ENCODE measurements at regions not wholly inside any gene's neighbourhood (a gene's known extent, or its start where the extent isn't known, plus 50 kb on each side); places are given as distances from the start of the nearest gene placed in this dataset.

- H2AFZ ChIP-seq (ENCODE audit: low read length), result no peak overlapping the region
- POLR2A ChIA-PET, result no interaction called here
- no peak for DNase-seq (ENCODE audit: low spot score)
- 37% methylated on average over 7 of the region's 7 CpGs for WGBS (ENCODE audit: low lambda C conversion rate)
- intact Hi-C loops (cut with micrococcal nuclease; ENCODE audit: unreplicated experiment), result no loop called here
- CTCF ChIA-PET (ENCODE audit: low intra/inter-chr PET ratio, low total read pairs), result interaction anchor here (0.8 kb wide), 1 partner anchor 100 kb away, joined by 3 read pairs; no protein-coding TSS in a partner anchor
- peaks cover 20% of the 10 kb centered on the region for H3K9me3 ChIP-seq (ENCODE audit: low read length)
- BruUV-seq (replicated peaks), result no TSS peak
- peaks cover 23% of the 10 kb centered on the region; the same call in 1 of the 2 replicates for H3K4me1 ChIP-seq (ENCODE audit: insufficient read depth, low read length)
- H3K4me2 ChIP-seq (ENCODE audit: low read depth, low read length), result no peak overlapping the region; the same call in 1 of the 2 replicates
- H3K9ac ChIP-seq (ENCODE audit: insufficient read depth, low read depth, low read length), result no peak overlapping the region
- FAIRE-seq, result peak; percentile 26
- H3K36me3 ChIP-seq (replicated peaks in 1 of 2; ENCODE audit: control insufficient read depth in 1 of 2, insufficient read depth in 2 of 2, low read length in 2 of 2), result no peaks in the 10 kb centered on the region
- H3K27me3 ChIP-seq (ENCODE audit: control insufficient read depth in 1 of 2, insufficient read depth in 2 of 2, low read length in 2 of 2), result no peaks in the 10 kb centered on the region; a peak in 1 of 5 replicates
- H3K79me2 ChIP-seq (ENCODE audit: insufficient read depth, low read length), result no peaks in the 10 kb centered on the region
- peak; percentile 93; the same call in 1 of the 2 replicates for TF ChIP-seq ZNF484 (CRISPR knock-in tag; IDR thresholded peaks at IDR 0.05; ENCODE audit: borderline replicate concordance, low read depth)
- TF ChIP-seq CTCF (CRISPR knock-in tag; IDR thresholded peaks at IDR 0.05), result peak; percentile 30; the same call in 1 of the 2 replicates
- TF ChIP-seq STAG1 (CRISPR knock-in tag; IDR thresholded peaks at IDR 0.05), result peak; percentile 39
- no peak for TF ChIP-seq DR1 (CRISPR knock-in tag; IDR thresholded peaks at IDR 0.05)
- no peaks in the 10 kb centered on the region for H4K20me1 ChIP-seq (ENCODE audit: insufficient read depth, low read length)
- peak; percentile 56; the same call in 2 of the 3 replicates for ATAC-seq
- in situ Hi-C loops (cut with HindIII; ENCODE audit: extremely low pct_ligation_motif_present, low pct_unique_long_range_greater_than_20kb), result no loop called here
- H3K27ac ChIP-seq (ENCODE audit: extremely low read length, insufficient read depth, low read length), result no peak overlapping the region
- H3K4me3 ChIP-seq (replicated peaks in 1 of 3; ENCODE audit: insufficient read depth in 1 of 3, low read depth in 2 of 3, low read length in 3 of 3), result no peak overlapping the region
These were observed 54.8 kb upstream of the NDUFV2 start for GRCh38 chr18:9047715-9048114.

GRCh38 chr18:9048236-9048635 is 54.3 kb upstream of the NDUFV2 start:
- Histone ChIP-seq H3K27me3 (ENCODE audit: control insufficient read depth in 1 of 2, insufficient read depth in 2 of 2, low read length in 2 of 2) (no peaks in the 10 kb centered on the region), H3K4me3 (replicated peaks in 1 of 3; ENCODE audit: insufficient read depth in 1 of 3, low read depth in 2 of 3, low read length in 3 of 3) (no peak overlapping the region), H2AFZ (ENCODE audit: low read length) (no peak overlapping the region), H3K9ac (ENCODE audit: insufficient read depth, low read depth, low read length) (no peak overlapping the region), H3K4me1 (ENCODE audit: insufficient read depth, low read length) (peaks cover 23% of the 10 kb centered on the region; the same call in 1 of the 2 replicates), H4K20me1 (ENCODE audit: insufficient read depth, low read length) (no peaks in the 10 kb centered on the region), H3K27ac (ENCODE audit: extremely low read length, insufficient read depth, low read length) (no peak overlapping the region), H3K4me2 (ENCODE audit: low read depth, low read length) (no peak overlapping the region), H3K36me3 (replicated peaks in 1 of 2; ENCODE audit: control insufficient read depth in 1 of 2, insufficient read depth in 2 of 2, low read length in 2 of 2) (no peaks in the 10 kb centered on the region), H3K9me3 (ENCODE audit: low read length) (peaks cover 25% of the 10 kb centered on the region), H3K79me2 (ENCODE audit: insufficient read depth, low read length) (no peaks in the 10 kb centered on the region)
- no peak for DNase-seq (ENCODE audit: low spot score)
- FAIRE-seq, result no peak
- ChIA-PET CTCF (ENCODE audit: low intra/inter-chr PET ratio, low total read pairs) (interaction anchor here (0.8 kb wide), 1 partner anchor 99 kb away, joined by 3 read pairs; no protein-coding TSS in a partner anchor), POLR2A (no interaction called here)
- no TSS peak for BruUV-seq (replicated peaks)
- WGBS (ENCODE audit: low lambda C conversion rate), result 40% methylated on average over 5 of the region's 5 CpGs
- ATAC-seq, result no peak
- in situ Hi-C loops (cut with HindIII; ENCODE audit: extremely low pct_ligation_motif_present, low pct_unique_long_range_greater_than_20kb), result no loop called here
- intact Hi-C loops (cut with micrococcal nuclease; ENCODE audit: unreplicated experiment), result no loop called here
- no peak for TF ChIP-seq TAF1 (CRISPR knock-in tag; IDR thresholded peaks at IDR 0.05)
- no peak for TF ChIP-seq TEAD2 (CRISPR knock-in tag; IDR thresholded peaks at IDR 0.05)
- no peak for TF ChIP-seq PRDM15 (CRISPR knock-in tag; IDR thresholded peaks at IDR 0.05)
- TF ChIP-seq TIGD3 (CRISPR knock-in tag; IDR thresholded peaks at IDR 0.05; ENCODE audit: borderline replicate concordance), result no peak
- no peak for TF ChIP-seq HHEX (CRISPR knock-in tag; IDR thresholded peaks at IDR 0.05)
- no peak for TF ChIP-seq IRX3 (CRISPR knock-in tag; IDR thresholded peaks at IDR 0.05; ENCODE audit: borderline replicate concordance, low read depth)
- TF ChIP-seq ZNF101 (CRISPR knock-in tag; IDR thresholded peaks at IDR 0.05; ENCODE audit: borderline replicate concordance, low read depth), result no peak
- no peak for TF ChIP-seq SAP130 (CRISPR knock-in tag; IDR thresholded peaks at IDR 0.05; ENCODE audit: low read depth)
- no peak for TF ChIP-seq ZNF790 (CRISPR knock-in tag; IDR thresholded peaks at IDR 0.05; ENCODE audit: borderline replicate concordance)
